ENCODE measurements at regions not wholly inside any gene's neighbourhood (a gene's known extent, or its start where the extent isn't known, plus 50 kb on each side); places are given as distances from the start of the nearest gene placed in this dataset.
"Not testable (repeated sequence)": the region's sequence is repeated elsewhere in the genome, so short reads cannot be mapped to it uniquely, and the experiment has no call there.

DNA sequence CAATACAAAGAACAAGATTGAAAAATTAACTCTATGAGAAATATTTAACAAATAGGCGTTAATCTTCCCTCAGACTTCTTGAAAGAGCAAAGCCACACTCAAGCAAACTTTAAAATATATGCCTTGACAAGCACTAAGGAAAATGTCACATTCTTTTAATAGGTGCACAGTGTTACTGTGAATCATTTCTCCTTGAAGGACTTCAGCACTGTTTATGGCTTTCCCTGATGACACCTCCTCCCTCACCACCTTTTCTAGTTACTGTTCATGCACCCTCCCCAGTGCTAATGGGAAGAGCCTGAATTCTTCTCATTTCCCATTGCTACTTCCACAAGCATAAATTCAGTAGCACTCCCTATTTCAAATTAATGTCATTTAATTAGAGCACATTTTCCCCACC, 299.5 kb upstream of the RRP15 start:
- no peak overlapping the region for H3K4me3 ChIP-seq (ENCODE audit: low read depth in 1 of 3, low read length in 3 of 3)
- H3K4me1 ChIP-seq (ENCODE audit: control insufficient read depth in 3 of 3, insufficient read depth in 2 of 3, low read depth in 1 of 3, low read length in 2 of 3) = peaks cover 0 to 12% (median 0%) of the 10 kb centered on the region in 3 donors
- H3K27ac ChIP-seq (ENCODE audit: low read depth in 1 of 3, low read length in 2 of 3) = peak overlapping the region in 1 of 3 donors; percentile 16
- H3K36me3 ChIP-seq (ENCODE audit: control insufficient read depth in 3 of 3, insufficient read depth in 2 of 3, low read depth in 1 of 3, low read length in 3 of 3) = no peaks in the 10 kb centered on the region
- H3K9me3 ChIP-seq (ENCODE audit: control insufficient read depth in 2 of 2, insufficient read depth in 1 of 2, low read depth in 1 of 2, low read length in 1 of 2) = no peaks in the 10 kb centered on the region
- 7 to 47% (median 35%) methylated on average over 1 of the region's 1 CpG for WGBS, 3 donors
- no peaks in the 10 kb centered on the region for H3K27me3 ChIP-seq (ENCODE audit: control insufficient read depth in 3 of 3, insufficient read depth in 3 of 3, low read length in 3 of 3)
- no peak for FAIRE-seq
- DNase-seq = peak; percentile 79 to 81

GRCh38 chr1:217989510-217989909, 295.6 kb upstream of the RRP15 start:
- WGBS, 3 donors = 75 to 92% (median 78%) methylated on average over 2 of the region's 2 CpGs
- no peak for FAIRE-seq

GRCh38 chr1:217993439-217993838, 291.7 kb upstream of the RRP15 start:
- Histone ChIP-seq H3K27ac (ENCODE audit: low read depth in 1 of 3, low read length in 2 of 3) (no peak overlapping the region), H3K4me3 (ENCODE audit: low read depth in 1 of 3, low read length in 3 of 3) (no peak overlapping the region), H3K36me3 (ENCODE audit: control insufficient read depth in 3 of 3, insufficient read depth in 2 of 3, low read depth in 1 of 3, low read length in 3 of 3) (no peaks in the 10 kb centered on the region), H3K9me3 (ENCODE audit: control insufficient read depth in 2 of 2, insufficient read depth in 1 of 2, low read depth in 1 of 2, low read length in 1 of 2) (no peaks in the 10 kb centered on the region), H3K27me3 (ENCODE audit: control insufficient read depth in 3 of 3, insufficient read depth in 3 of 3, low read length in 3 of 3) (no peaks in the 10 kb centered on the region), H3K4me1 (ENCODE audit: control insufficient read depth in 3 of 3, insufficient read depth in 2 of 3, low read depth in 1 of 3, low read length in 2 of 3) (no peaks in the 10 kb centered on the region)
- WGBS, 3 donors = 37 to 78% (median 51%) methylated on average over 4 of the region's 4 CpGs
- FAIRE-seq (no peak), DNase-seq (no peak)

More at GRCh38 chr1:217989510-217989909, 295.6 kb upstream of the RRP15 start:
- Histone ChIP-seq H3K9me3 (ENCODE audit: control insufficient read depth in 2 of 2, insufficient read depth in 1 of 2, low read depth in 1 of 2, low read length in 1 of 2) (no peaks in the 10 kb centered on the region), H3K4me1 (ENCODE audit: control insufficient read depth in 3 of 3, insufficient read depth in 2 of 3, low read depth in 1 of 3, low read length in 2 of 3) (peaks cover 0 to 12% (median 0%) of the 10 kb centered on the region in 3 donors), H3K36me3 (ENCODE audit: control insufficient read depth in 3 of 3, insufficient read depth in 2 of 3, low read depth in 1 of 3, low read length in 3 of 3) (no peaks in the 10 kb centered on the region), H3K4me3 (ENCODE audit: low read depth in 1 of 3, low read length in 3 of 3) (no peak overlapping the region), H3K27me3 (ENCODE audit: control insufficient read depth in 3 of 3, insufficient read depth in 3 of 3, low read length in 3 of 3) (no peaks in the 10 kb centered on the region), H3K27ac (ENCODE audit: low read depth in 1 of 3, low read length in 2 of 3) (no peak overlapping the region)
- DNase-seq = no peak

- not testable (repeated sequence) for H3K36me3 ChIP-seq (ENCODE audit: control insufficient read depth in 3 of 3, insufficient read depth in 2 of 3, low read depth in 1 of 3, low read length in 3 of 3); H3K27me3 ChIP-seq (ENCODE audit: control insufficient read depth in 3 of 3, insufficient read depth in 3 of 3, low read length in 3 of 3); H3K4me3 ChIP-seq (ENCODE audit: low read depth in 1 of 3, low read length in 3 of 3); DNase-seq; H3K9me3 ChIP-seq (ENCODE audit: control insufficient read depth in 2 of 2, insufficient read depth in 1 of 2, low read depth in 1 of 2, low read length in 1 of 2); H3K4me1 ChIP-seq (ENCODE audit: control insufficient read depth in 3 of 3, insufficient read depth in 2 of 3, low read depth in 1 of 3, low read length in 2 of 3); FAIRE-seq; H3K27ac ChIP-seq (ENCODE audit: low read depth in 1 of 3, low read length in 2 of 3)
- WGBS, 3 donors = 73 to 81% (median 77%) methylated on average over 6 of the region's 6 CpGs
Measured at GRCh38 chr1:218008296-218008695, 276.8 kb upstream of the RRP15 start.

DNA sequence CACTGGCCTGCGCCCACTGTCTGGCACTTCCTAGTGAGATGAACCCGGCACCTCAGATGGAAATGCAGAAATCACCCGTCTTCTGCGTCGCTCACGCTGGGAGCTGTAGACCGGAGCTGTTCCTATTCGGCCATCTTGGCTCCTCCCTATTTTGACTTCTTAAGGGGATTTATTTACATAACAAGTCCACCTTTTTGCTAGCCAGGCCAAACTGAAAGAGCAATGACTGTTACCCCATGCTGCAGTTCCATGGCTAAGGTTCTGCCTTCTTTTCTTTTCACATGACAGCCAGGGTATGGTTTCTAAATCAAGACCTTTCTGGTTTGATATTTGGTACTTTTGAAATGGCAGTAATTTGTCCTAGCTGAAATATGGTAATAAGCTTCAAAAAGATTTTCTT, 270.0 kb upstream of the RRP15 start:
- 71 to 92% (median 91%) methylated on average over 1 to 8 of the region's 8 CpGs for WGBS, 3 donors
- not testable (repeated sequence) for H3K36me3 ChIP-seq (ENCODE audit: control insufficient read depth in 3 of 3, insufficient read depth in 2 of 3, low read depth in 1 of 3, low read length in 3 of 3); H3K27me3 ChIP-seq (ENCODE audit: control insufficient read depth in 3 of 3, insufficient read depth in 3 of 3, low read length in 3 of 3); H3K4me1 ChIP-seq (ENCODE audit: control insufficient read depth in 3 of 3, insufficient read depth in 2 of 3, low read depth in 1 of 3, low read length in 2 of 3); FAIRE-seq; H3K4me3 ChIP-seq (ENCODE audit: low read depth in 1 of 3, low read length in 3 of 3); H3K27ac ChIP-seq (ENCODE audit: low read depth in 1 of 3, low read length in 2 of 3); H3K9me3 ChIP-seq (ENCODE audit: control insufficient read depth in 2 of 2, insufficient read depth in 1 of 2, low read depth in 1 of 2, low read length in 1 of 2); DNase-seq

DNA sequence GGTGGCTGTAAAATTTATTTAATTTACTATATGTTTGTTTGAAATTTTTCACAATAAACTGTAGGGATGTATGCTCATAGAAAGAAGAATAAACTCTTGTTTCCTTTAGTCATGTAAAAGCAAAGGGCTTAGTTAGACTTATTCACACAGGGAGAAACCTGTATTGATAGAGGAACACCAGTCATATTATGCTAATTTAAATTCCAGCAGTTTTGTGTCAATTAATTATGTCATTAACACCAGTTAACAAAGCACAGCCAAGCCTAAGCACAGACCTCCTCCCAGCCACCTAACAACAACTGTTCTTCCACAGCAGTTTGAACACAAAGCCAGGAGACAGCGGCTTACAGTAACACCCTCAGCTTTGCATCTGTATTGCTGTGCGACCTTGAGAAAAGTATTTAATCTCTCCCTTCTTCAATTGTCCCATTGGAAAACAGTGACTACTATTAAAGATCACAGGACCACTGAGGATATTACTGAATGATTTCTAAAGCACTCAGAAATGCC, 260.8 kb upstream of the RRP15 start:
- Histone ChIP-seq H3K27me3 (ENCODE audit: control insufficient read depth in 3 of 3, insufficient read depth in 3 of 3, low read length in 3 of 3) (no peaks in the 10 kb centered on the region), H3K36me3 (ENCODE audit: control insufficient read depth in 3 of 3, insufficient read depth in 2 of 3, low read depth in 1 of 3, low read length in 3 of 3) (no peaks in the 10 kb centered on the region), H3K4me1 (ENCODE audit: control insufficient read depth in 3 of 3, insufficient read depth in 2 of 3, low read depth in 1 of 3, low read length in 2 of 3) (no peaks in the 10 kb centered on the region), H3K27ac (ENCODE audit: low read depth in 1 of 3, low read length in 2 of 3) (no peak overlapping the region), H3K4me3 (ENCODE audit: low read depth in 1 of 3, low read length in 3 of 3) (no peak overlapping the region), H3K9me3 (ENCODE audit: control insufficient read depth in 2 of 2, insufficient read depth in 1 of 2, low read depth in 1 of 2, low read length in 1 of 2) (peaks cover 0 to 5% of the 10 kb centered on the region in 2 donors)
- FAIRE-seq (no peak), DNase-seq (no peak)
- WGBS, 3 donors = 56 to 81% (median 65%) methylated on average over 2 of the region's 2 CpGs

DNA sequence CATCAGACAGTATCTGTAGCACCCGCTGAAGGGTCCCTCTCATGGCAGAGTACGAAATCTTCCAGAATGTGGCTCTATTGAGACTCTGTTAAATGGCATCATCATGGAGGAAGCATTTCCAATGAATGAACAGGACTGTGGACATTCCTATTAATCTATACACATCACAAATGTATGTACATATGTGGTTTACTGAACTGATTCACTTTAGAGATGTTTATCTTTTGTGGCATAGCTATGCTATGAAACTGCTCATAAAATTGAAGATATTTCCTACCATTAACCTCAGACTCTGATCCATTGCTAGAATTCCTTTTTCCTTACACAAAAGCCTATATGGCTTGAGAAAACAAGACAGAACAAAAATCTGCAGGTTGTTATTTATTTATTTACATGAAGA, 259.6 kb upstream of the RRP15 start:
- DNase-seq (no peak), FAIRE-seq (no peak)
- Histone ChIP-seq H3K27me3 (ENCODE audit: control insufficient read depth in 3 of 3, insufficient read depth in 3 of 3, low read length in 3 of 3) (no peaks in the 10 kb centered on the region), H3K9me3 (ENCODE audit: control insufficient read depth in 2 of 2, insufficient read depth in 1 of 2, low read depth in 1 of 2, low read length in 1 of 2) (peaks cover 0 to 4% of the 10 kb centered on the region in 2 donors), H3K4me1 (ENCODE audit: control insufficient read depth in 3 of 3, insufficient read depth in 2 of 3, low read depth in 1 of 3, low read length in 2 of 3) (no peaks in the 10 kb centered on the region), H3K36me3 (ENCODE audit: control insufficient read depth in 3 of 3, insufficient read depth in 2 of 3, low read depth in 1 of 3, low read length in 3 of 3) (no peaks in the 10 kb centered on the region), H3K27ac (ENCODE audit: low read depth in 1 of 3, low read length in 2 of 3) (no peak overlapping the region), H3K4me3 (ENCODE audit: low read depth in 1 of 3, low read length in 3 of 3) (no peak overlapping the region)
- 86 to 92% (median 91%) methylated on average over 2 of the region's 2 CpGs for WGBS, 3 donors

- H3K27ac ChIP-seq (ENCODE audit: low read depth in 1 of 3, low read length in 2 of 3) = no peak overlapping the region
- WGBS, 3 donors = 80 to 90% (median 88%) methylated on average over 5 of the region's 5 CpGs
- no peaks in the 10 kb centered on the region for H3K4me1 ChIP-seq (ENCODE audit: control insufficient read depth in 3 of 3, insufficient read depth in 2 of 3, low read depth in 1 of 3, low read length in 2 of 3)
- no peaks in the 10 kb centered on the region for H3K27me3 ChIP-seq (ENCODE audit: control insufficient read depth in 3 of 3, insufficient read depth in 3 of 3, low read length in 3 of 3)
- FAIRE-seq (no peak), DNase-seq (no peak)
- H3K9me3 ChIP-seq (ENCODE audit: control insufficient read depth in 2 of 2, insufficient read depth in 1 of 2, low read depth in 1 of 2, low read length in 1 of 2) = no peaks in the 10 kb centered on the region
- no peak overlapping the region for H3K4me3 ChIP-seq (ENCODE audit: low read depth in 1 of 3, low read length in 3 of 3)
- H3K36me3 ChIP-seq (ENCODE audit: control insufficient read depth in 3 of 3, insufficient read depth in 2 of 3, low read depth in 1 of 3, low read length in 3 of 3) = no peaks in the 10 kb centered on the region
Measured at GRCh38 chr1:218027152-218027551, 257.9 kb upstream of the RRP15 start.

- H3K27me3 ChIP-seq (ENCODE audit: control insufficient read depth in 3 of 3, insufficient read depth in 3 of 3, low read length in 3 of 3) = no peaks in the 10 kb centered on the region
- no peaks in the 10 kb centered on the region for H3K36me3 ChIP-seq (ENCODE audit: control insufficient read depth in 3 of 3, insufficient read depth in 2 of 3, low read depth in 1 of 3, low read length in 3 of 3)
- H3K9me3 ChIP-seq (ENCODE audit: control insufficient read depth in 2 of 2, insufficient read depth in 1 of 2, low read depth in 1 of 2, low read length in 1 of 2) = no peaks in the 10 kb centered on the region
- FAIRE-seq (no peak), DNase-seq (no peak)
- H3K27ac ChIP-seq (ENCODE audit: low read depth in 1 of 3, low read length in 2 of 3) = no peak overlapping the region
- H3K4me1 ChIP-seq (ENCODE audit: control insufficient read depth in 3 of 3, insufficient read depth in 2 of 3, low read depth in 1 of 3, low read length in 2 of 3) = no peaks in the 10 kb centered on the region
- H3K4me3 ChIP-seq (ENCODE audit: low read depth in 1 of 3, low read length in 3 of 3) = no peak overlapping the region
Measured at GRCh38 chr1:218030846-218031245, 254.2 kb upstream of the RRP15 start.

All from small intestine (tissue), 7 donors.